MM.1S (cell line): ENCODE measurements at regions not wholly inside any gene's neighbourhood (a gene's known extent, or its start where the extent isn't known, plus 50 kb on each side); places are given as distances from the start of the nearest gene placed in this dataset.

Experiments
- EZH2phosphoT487 ChIP-seq: fragments of 300-600 bp; sonication (generic); IDR thresholded peaks from 2 replicates; pipeline ENCODE4 v1.6.1; 2018; ENCODE audit warnings: antibody characterized with exemption, low read length
- TF ChIP-seq, protein P1 (sequence below): fragments of 300-600 bp; sonication (generic); IDR thresholded peaks from 2 replicates; pipeline ENCODE4 v1.5.1; 2016; ENCODE audit warnings: antibody characterized with exemption, low read length, mixed read lengths

- TF ChIP-seq, protein P1, sequence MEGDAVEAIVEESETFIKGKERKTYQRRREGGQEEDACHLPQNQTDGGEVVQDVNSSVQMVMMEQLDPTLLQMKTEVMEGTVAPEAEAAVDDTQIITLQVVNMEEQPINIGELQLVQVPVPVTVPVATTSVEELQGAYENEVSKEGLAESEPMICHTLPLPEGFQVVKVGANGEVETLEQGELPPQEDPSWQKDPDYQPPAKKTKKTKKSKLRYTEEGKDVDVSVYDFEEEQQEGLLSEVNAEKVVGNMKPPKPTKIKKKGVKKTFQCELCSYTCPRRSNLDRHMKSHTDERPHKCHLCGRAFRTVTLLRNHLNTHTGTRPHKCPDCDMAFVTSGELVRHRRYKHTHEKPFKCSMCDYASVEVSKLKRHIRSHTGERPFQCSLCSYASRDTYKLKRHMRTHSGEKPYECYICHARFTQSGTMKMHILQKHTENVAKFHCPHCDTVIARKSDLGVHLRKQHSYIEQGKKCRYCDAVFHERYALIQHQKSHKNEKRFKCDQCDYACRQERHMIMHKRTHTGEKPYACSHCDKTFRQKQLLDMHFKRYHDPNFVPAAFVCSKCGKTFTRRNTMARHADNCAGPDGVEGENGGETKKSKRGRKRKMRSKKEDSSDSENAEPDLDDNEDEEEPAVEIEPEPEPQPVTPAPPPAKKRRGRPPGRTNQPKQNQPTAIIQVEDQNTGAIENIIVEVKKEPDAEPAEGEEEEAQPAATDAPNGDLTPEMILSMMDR: no peak
- no peak for TF ChIP-seq EZH2phosphoT487
Measured at GRCh38 chr2:220663065-220663464, 909.0 kb downstream of the EPHA4 start.
